Mesendoderm (in vitro differentiated cells): ENCODE measurements at regions not wholly inside any gene's neighbourhood (a gene's known extent, or its start where the extent isn't known, plus 50 kb on each side); places are given as distances from the start of the nearest gene placed in this dataset.

Source experiments
- DNase-seq: peaks from one replicate; pipeline ENCODE4 v3.0.0; 2013
- H2AK5ac ChIP-seq: 2 replicates; pipeline ENCODE4 v1.6.1; 2013; ENCODE audit warnings: low read length, inconsistent platforms
- H2BK120ac ChIP-seq: 2 replicates; pipeline ENCODE4 v1.6.1; 2013; ENCODE audit warnings: low read depth, mild to moderate bottlenecking, low read length, moderate library complexity, mixed read lengths
- H2BK15ac ChIP-seq: replicated peaks from 2 replicates; pipeline ENCODE4 v1.6.1; 2013; ENCODE audit warnings: low read depth, mild to moderate bottlenecking, moderate library complexity
- H2BK5ac ChIP-seq: 2 replicates; pipeline ENCODE4 v1.6.1; 2013; ENCODE audit warnings: low read length, inconsistent platforms
- H3K18ac ChIP-seq: 2 replicates; pipeline ENCODE4 v1.6.1; 2013; ENCODE audit warnings: mild to moderate bottlenecking, low read length, mixed read lengths
- H3K23ac ChIP-seq: one replicate; pipeline ENCODE4 v1.6.1; 2013; ENCODE audit warnings: low read length
- H3K27ac ChIP-seq: 2 replicates; pipeline ENCODE4 v1.5.1; 2013; ENCODE audit warnings: low read depth, mild to moderate bottlenecking, inconsistent platforms, low read length, moderate library complexity
- H3K27me3 ChIP-seq: 2 replicates; pipeline ENCODE4 v1.6.1; 2013; ENCODE audit warnings: low read length, control low read depth, mild to moderate bottlenecking, inconsistent platforms; ENCODE audit not compliant: insufficient read depth, poor library complexity
- H3K36me3 ChIP-seq: 2 replicates; pipeline ENCODE4 v1.6.1; 2013; ENCODE audit warnings: low read length, inconsistent platforms; ENCODE audit not compliant: control insufficient read depth, insufficient read depth
- H3K4ac ChIP-seq: one replicate; pipeline ENCODE4 v1.6.1; 2013; ENCODE audit warnings: low read depth, mild to moderate bottlenecking, low read length, moderate library complexity
- H3K4me1 ChIP-seq: 2 replicates; pipeline ENCODE4 v1.6.1; 2013; ENCODE audit warnings: low read depth, low read length, inconsistent platforms; ENCODE audit not compliant: control insufficient read depth
- H3K4me2 ChIP-seq: 2 replicates; pipeline ENCODE4 v1.6.1; 2013; ENCODE audit warnings: low read length
- H3K4me3 ChIP-seq: 2 replicates; pipeline ENCODE4 v1.5.1; 2013; ENCODE audit warnings: mild to moderate bottlenecking, low read length
- H3K56ac ChIP-seq: one replicate; pipeline ENCODE4 v1.6.1; 2013; ENCODE audit warnings: low read length
- H3K79me1 ChIP-seq: 2 replicates; pipeline ENCODE4 v1.6.1; 2013; ENCODE audit warnings: low read length, inconsistent platforms
- H3K79me2 ChIP-seq: 2 replicates; pipeline ENCODE4 v1.6.1; 2013; ENCODE audit warnings: mild to moderate bottlenecking, low read length; ENCODE audit not compliant: control insufficient read depth, insufficient read depth
- H3K9ac ChIP-seq: 2 replicates; pipeline ENCODE4 v1.6.1; 2013; ENCODE audit warnings: low read length, inconsistent platforms
- H4K5ac ChIP-seq: one replicate; pipeline ENCODE4 v1.6.1; 2013; ENCODE audit warnings: low read length
- H4K8ac ChIP-seq: one replicate; pipeline ENCODE4 v1.6.1; 2013; ENCODE audit warnings: low read depth, mild to moderate bottlenecking, control low read depth, low read length, moderate library complexity
- WGBS: extraction: QIAGEN DNeasy Blood & Tissue Kit; methylation state at CpG from one replicate; pipeline ENCODE4 v1.1.7; 2013; ENCODE audit warnings: low lambda C conversion rate, missing lambda C conversion rate; ENCODE audit not compliant: insufficient coverage; ENCODE audit errors: extremely low coverage; 5-methylcytosine and 5-hydroxymethylcytosine counted together

DNA sequence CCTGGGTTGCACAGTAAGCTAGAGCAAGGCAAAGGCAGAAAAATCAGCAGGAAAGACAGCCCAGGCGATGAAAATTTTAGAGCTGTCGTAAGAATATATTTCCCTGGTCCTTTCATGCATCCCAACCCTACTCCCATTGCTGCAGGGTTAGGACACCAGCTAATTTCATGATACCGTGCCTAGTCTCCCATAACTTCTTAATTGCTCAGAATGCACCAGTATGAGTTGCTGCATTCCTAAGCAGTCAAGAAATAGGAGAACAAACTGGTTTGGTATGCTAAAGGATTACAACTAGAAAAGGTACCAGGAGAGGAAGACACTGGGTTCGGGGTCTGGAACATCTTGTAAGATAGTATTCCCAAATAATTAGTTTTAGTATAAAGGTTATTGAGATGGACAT, 269.4 kb upstream of the NRXN1 start:
- no peak overlapping the region for H3K18ac ChIP-seq
- no peak overlapping the region for H3K4me2 ChIP-seq
- no peak overlapping the region for H4K5ac ChIP-seq
- no peak overlapping the region for H2AK5ac ChIP-seq
- no peak overlapping the region for H3K27ac ChIP-seq
- H2BK15ac ChIP-seq: no peak overlapping the region
- no peaks in the 10 kb centered on the region for H3K27me3 ChIP-seq
- no peak overlapping the region for H3K4me3 ChIP-seq
- no peak overlapping the region for H3K23ac ChIP-seq
- no peaks in the 10 kb centered on the region for H3K79me2 ChIP-seq
- no peak overlapping the region for H3K4ac ChIP-seq
- H3K4me1 ChIP-seq: no peaks in the 10 kb centered on the region
- peak; percentile 24 for DNase-seq
- no CpG with 5 or more reads among the region's 4 CpGs for WGBS
- H2BK5ac ChIP-seq: no peak overlapping the region
- no peak overlapping the region for H4K8ac ChIP-seq
- H2BK120ac ChIP-seq: no peak overlapping the region
- no peak overlapping the region for H3K56ac ChIP-seq
- H3K9ac ChIP-seq: no peak overlapping the region
- H3K79me1 ChIP-seq: no peaks in the 10 kb centered on the region
- H3K36me3 ChIP-seq: no peaks in the 10 kb centered on the region

DNA sequence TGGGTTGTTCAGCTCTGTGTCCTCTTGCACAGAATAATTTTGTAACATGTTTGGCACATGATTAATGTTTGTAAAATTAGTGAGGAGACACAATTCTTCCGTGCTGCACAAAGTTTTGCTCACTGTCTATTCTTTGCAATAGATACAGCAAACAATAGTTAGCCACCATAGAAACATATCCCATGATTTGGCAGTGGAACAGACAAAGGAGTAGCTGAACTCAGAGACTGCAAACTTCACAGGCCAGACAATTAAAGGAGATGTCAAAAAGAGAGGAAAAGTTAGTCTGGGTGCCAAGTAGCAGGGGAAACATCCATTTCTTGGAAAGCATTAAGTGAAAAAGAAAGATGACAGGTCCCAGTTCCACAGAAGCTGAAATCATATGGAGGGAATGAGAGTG, 267.4 kb upstream of the NRXN1 start:
- WGBS: no CpG with 5 or more reads among the region's 1 CpG
- H3K56ac ChIP-seq: no peak overlapping the region
- no peak overlapping the region for H3K9ac ChIP-seq
- H3K4me2 ChIP-seq: no peak overlapping the region
- H3K18ac ChIP-seq: no peak overlapping the region
- H3K4me3 ChIP-seq: no peak overlapping the region
- no peak overlapping the region for H2BK15ac ChIP-seq
- no peak overlapping the region for H4K8ac ChIP-seq
- H3K4ac ChIP-seq: no peak overlapping the region
- no peaks in the 10 kb centered on the region for H3K27me3 ChIP-seq
- no peak overlapping the region for H4K5ac ChIP-seq
- no peak overlapping the region for H3K27ac ChIP-seq
- no peaks in the 10 kb centered on the region for H3K79me1 ChIP-seq
- no peaks in the 10 kb centered on the region for H3K36me3 ChIP-seq
- no peak overlapping the region for H3K23ac ChIP-seq
- H3K4me1 ChIP-seq: no peaks in the 10 kb centered on the region
- no peak overlapping the region for H2BK120ac ChIP-seq
- no peak for DNase-seq
- H3K79me2 ChIP-seq: no peaks in the 10 kb centered on the region
- no peak overlapping the region for H2BK5ac ChIP-seq
- H2AK5ac ChIP-seq: no peak overlapping the region

DNA sequence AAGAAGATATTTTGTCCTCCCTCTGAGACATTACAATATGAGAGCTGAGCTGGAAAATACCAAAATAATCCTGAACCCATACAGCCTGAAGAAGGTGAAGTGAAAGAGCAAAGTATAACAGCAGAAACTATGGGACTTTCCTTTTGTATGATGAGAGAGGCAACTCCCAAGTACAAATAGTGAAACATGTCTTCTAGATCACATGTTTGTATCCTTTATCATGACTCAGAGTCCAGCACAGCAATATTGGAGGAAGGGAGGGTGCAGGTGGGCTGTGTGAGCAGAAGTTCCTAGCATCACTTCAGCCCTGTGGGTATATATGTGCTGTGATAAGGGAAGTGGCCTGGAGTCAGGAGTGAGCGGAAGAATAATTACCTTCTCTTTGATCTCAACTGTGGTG, 265.6 kb upstream of the NRXN1 start:
- no CpG with 5 or more reads among the region's 1 CpG for WGBS
- no peak overlapping the region for H3K4ac ChIP-seq
- no peak overlapping the region for H3K27ac ChIP-seq
- no peak overlapping the region for H2BK15ac ChIP-seq
- H3K4me1 ChIP-seq: no peaks in the 10 kb centered on the region
- H2BK120ac ChIP-seq: no peak overlapping the region
- H4K5ac ChIP-seq: no peak overlapping the region
- no peak overlapping the region for H3K23ac ChIP-seq
- no peak for DNase-seq
- no peaks in the 10 kb centered on the region for H3K27me3 ChIP-seq
- H3K4me2 ChIP-seq: no peak overlapping the region
- no peak overlapping the region for H4K8ac ChIP-seq
- no peak overlapping the region for H2AK5ac ChIP-seq
- no peaks in the 10 kb centered on the region for H3K79me1 ChIP-seq
- H3K79me2 ChIP-seq: no peaks in the 10 kb centered on the region
- H3K36me3 ChIP-seq: no peaks in the 10 kb centered on the region
- H3K56ac ChIP-seq: no peak overlapping the region
- no peak overlapping the region for H3K4me3 ChIP-seq
- H2BK5ac ChIP-seq: no peak overlapping the region
- no peak overlapping the region for H3K18ac ChIP-seq
- no peak overlapping the region for H3K9ac ChIP-seq

DNA sequence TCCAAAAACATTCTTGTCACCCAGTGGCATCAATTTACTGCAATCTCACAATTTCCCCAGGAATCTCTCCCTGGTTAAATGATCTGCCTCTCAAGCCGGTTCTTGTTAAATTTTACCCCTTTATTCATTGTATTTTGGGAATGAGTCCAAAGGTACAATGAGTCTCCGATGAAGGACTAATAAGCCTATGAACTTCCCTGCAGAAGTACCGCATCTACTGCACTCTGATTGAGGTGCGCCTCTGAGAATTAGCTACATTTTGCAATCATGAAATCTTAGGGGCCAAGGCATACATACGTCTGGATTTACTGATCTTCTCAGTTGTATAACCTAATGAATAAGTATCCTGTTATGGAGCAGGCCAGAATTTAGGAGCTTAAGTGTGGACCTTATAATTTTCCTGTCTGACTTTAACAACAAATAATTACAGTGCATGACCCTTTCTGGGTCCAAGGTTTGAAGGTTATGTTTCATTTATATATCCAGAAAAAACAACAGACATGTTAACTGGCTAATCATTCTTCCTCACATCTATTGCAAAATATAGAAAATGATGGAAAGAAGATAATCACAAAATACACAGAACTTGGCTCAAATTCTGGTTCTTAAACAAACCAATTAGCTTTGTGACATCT, 261.8 kb upstream of the NRXN1 start:
- Histone ChIP-seq H3K36me3 (no peaks in the 10 kb centered on the region), H2BK120ac (no peak overlapping the region), H4K5ac (no peak overlapping the region), H3K9ac (no peak overlapping the region), H3K56ac (no peak overlapping the region), H3K4me1 (no peaks in the 10 kb centered on the region), H3K27ac (no peak overlapping the region), H3K79me1 (no peaks in the 10 kb centered on the region), H3K18ac (no peak overlapping the region), H3K4me2 (no peak overlapping the region), H3K23ac (no peak overlapping the region), H2BK5ac (no peak overlapping the region), H3K4me3 (no peak overlapping the region), H3K27me3 (no peaks in the 10 kb centered on the region), H3K4ac (no peak overlapping the region), H4K8ac (no peak overlapping the region), H3K79me2 (no peaks in the 10 kb centered on the region), H2AK5ac (no peak overlapping the region), H2BK15ac (no peak overlapping the region)
- WGBS: no CpG with 5 or more reads among the region's 5 CpGs
- DNase-seq: no peak

DNA sequence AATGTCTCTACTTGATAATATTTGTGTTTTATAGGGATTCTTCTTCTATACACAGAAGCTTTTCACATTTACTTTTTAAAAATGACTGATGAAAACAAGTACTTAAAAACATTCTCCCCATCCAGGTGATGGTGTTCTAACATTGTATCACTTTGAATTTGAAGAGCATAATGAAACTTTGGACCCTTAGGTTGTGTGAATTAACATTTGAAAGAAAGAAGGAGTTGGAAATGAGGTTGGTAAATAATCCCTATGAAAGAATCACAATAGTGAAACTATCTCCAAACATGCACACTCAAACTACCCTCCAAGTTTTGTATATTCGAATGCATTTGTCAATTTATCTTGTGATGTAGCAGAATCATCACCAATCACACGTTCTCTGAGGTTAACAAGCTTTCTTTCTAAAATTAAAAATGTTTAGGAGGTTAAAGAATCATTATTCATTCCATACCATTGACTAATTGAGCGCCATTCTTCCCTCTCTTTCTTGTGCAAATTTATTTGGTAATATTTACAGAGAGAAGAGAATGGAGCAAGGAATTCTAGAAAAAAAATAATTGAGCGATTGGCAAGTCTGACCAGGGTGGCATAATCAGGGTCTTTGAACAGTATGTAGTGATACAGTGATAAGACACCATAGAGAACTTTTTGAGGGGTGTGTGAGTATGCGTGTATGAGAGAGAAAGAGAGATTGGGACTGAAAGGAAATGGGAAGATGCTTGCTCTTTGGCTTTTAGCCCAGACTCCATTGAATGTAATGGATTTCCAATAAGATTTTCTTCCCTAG, 260.0 kb upstream of the NRXN1 start:
- no CpG with 5 or more reads among the region's 5 CpGs for WGBS
- H4K8ac ChIP-seq: no peak overlapping the region

More for the DNA sequence above, 260.0 kb upstream of the NRXN1 start:
- Histone ChIP-seq H3K4ac (no peak overlapping the region), H3K79me2 (no peaks in the 10 kb centered on the region), H3K79me1 (no peaks in the 10 kb centered on the region), H3K27ac (no peak overlapping the region), H3K36me3 (no peaks in the 10 kb centered on the region), H3K9ac (no peak overlapping the region), H3K23ac (no peak overlapping the region), H3K4me1 (no peaks in the 10 kb centered on the region), H3K18ac (no peak overlapping the region), H2AK5ac (no peak overlapping the region), H2BK15ac (no peak overlapping the region), H3K56ac (no peak overlapping the region), H3K4me2 (no peak overlapping the region), H4K5ac (no peak overlapping the region), H2BK5ac (no peak overlapping the region), H2BK120ac (no peak overlapping the region), H3K27me3 (no peaks in the 10 kb centered on the region), H3K4me3 (no peak overlapping the region)
- DNase-seq: no peak
